HG03095 (cell line): ENCODE measurements at regions not wholly inside any gene's neighbourhood (a gene's known extent, or its start where the extent isn't known, plus 50 kb on each side); places are given as distances from the start of the nearest gene placed in this dataset.
"Not testable (repeated sequence)": the region's sequence is repeated elsewhere in the genome, so short reads cannot be mapped to it uniquely, and the experiment has no call there.

Experiments
- ATAC-seq: cut with Tn5 transposase; IDR thresholded peaks from one replicate; pipeline ENCODE4 v1.9.1; 2021; ENCODE audit warnings: moderate library complexity; ENCODE audit not compliant: unreplicated experiment

DNA sequence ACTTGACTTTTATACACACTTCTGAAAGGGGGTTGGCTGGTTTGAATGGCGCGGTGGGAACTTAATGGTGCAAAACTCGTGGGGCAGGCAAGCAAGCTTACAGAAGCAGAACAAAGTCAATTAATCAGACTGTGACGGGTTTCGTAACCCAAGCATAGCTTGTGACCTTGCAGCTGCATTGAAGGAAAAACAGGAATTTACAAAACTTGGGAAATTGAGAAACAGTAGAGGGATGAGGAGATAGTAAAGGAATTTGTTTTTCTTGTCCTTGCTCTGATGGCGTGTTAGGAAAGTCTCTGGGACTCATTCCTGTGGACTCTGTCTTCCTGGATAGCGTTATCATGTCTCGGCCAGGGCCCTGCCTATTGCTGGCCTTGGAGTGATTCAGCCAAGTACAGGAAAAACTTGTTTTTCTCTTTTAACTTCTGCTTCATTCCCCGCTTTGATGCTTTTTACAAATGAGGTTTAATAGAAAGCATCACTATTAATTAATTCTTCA lies 220.0 kb upstream of the KCND2 start:
- ATAC-seq, result no peak

DNA sequence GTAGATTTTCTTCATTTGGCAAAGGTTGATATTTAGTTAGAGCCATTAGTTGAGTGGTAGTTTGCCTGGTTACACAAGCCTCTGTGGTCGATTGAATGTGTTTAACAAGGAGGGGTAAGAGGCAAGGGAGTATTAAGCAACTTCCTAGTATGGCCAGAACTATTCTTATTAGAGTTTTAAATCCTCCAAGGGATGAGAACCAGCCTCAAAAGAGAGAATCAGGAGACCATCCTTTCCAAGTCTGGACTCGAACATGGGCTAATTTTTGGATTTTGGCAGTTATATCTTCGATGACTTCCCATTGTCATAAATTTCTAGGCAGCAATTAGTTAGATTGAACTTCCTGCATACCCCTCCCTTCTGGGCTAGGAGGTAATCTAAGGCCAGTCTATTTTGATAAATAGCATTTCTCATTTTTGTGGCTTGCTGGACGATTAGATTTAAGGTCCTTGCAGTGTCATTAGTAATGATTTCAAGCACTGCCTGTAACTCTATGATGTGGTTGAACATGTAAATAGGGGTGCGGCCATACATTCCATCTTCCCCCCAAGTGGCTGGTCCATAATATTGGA lies 219.5 kb upstream of the KCND2 start:
- no peak for ATAC-seq

- ATAC-seq, result no peak
Measured at GRCh38 chr7:120054376-120055100, 218.4 kb upstream of the KCND2 start.

DNA sequence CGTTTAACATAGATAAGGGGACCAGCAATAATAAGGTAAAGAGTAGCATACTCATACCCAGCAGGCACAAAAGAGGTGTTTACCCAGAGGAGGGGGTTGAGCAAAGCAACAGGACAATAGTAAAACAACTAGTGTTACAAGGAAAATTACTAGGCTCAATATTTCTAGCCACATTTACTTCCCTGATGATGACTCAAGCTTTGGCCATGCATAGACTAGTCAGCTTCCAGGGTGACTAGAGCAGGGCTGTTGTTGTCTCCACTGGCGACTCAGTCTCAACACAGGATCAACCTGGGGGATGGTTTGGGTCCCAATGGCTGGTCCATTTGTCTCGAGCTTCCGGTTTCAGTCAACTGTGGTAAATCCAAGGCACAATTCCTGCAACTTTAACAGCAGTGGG lies 217.7 kb upstream of the KCND2 start:
- ATAC-seq, result no peak

GRCh38 chr7:120056227-120056626 lies 216.7 kb upstream of the KCND2 start:
- ATAC-seq, result no peak

GRCh38 chr7:120059641-120060040 lies 213.3 kb upstream of the KCND2 start:
- ATAC-seq, result no peak

GRCh38 chr7:120060281-120060680 lies 212.7 kb upstream of the KCND2 start:
- no peak for ATAC-seq

DNA sequence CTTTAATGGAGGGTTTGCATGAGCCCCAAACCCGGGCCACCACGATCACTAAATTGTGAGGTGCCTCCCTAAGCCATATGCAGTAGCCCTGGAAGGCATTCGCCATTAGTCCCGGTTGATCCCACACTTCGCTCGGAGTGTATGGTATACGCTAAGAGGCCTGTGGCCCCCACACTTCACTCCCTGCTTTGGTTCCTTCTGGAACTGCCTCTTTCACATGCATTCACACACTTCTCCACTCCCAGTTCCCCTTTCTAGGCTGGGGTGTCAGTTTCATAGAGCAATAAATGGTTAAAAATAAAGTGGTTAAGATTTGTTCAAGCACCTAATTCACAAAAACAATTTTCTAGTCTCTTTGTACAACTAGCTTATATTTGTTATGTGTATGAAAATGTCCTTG lies 212.1 kb upstream of the KCND2 start:
- no peak for ATAC-seq

GRCh38 chr7:120064565-120064964 lies 208.4 kb upstream of the KCND2 start:
- peak; percentile 84 for ATAC-seq

GRCh38 chr7:120066898-120067297 lies 206.1 kb upstream of the KCND2 start:
- not testable (repeated sequence) for ATAC-seq

DNA sequence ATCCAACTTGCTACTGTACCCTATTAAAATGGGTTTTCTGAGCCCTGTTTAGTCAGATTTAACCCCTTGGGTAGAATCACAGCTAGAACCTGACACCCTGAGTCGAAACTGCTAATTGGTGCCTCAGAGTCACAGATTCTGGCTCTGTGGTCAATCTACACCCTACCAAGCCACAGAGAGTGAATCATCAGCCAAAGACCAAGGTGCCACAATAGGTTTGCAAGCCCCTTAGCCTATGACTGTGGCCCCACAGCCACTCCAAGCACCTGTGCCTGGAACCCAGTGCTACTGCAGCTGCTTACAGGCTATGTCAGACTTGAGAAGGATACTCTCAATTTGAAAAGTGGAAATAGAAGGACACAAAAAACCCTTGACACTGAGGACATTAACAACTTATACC lies 202.8 kb upstream of the KCND2 start:
- no peak for ATAC-seq

DNA sequence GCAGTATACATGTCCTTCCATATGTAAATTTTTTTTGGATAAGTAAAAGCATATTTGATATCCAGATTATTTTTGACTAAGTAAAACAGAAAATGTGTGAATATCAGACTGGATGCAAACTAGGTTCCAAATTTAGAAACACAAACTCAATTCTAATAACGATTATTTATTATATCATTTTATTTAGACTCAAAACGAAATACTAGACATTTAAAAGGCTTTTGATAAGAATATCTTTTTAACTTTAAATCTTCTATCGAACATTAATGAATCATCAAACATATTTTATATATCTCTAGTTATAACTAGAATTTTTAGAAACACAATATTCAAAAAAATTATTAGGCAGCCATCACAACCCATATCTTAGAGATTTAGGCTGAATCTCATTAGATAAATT lies 195.2 kb upstream of the KCND2 start:
- no peak for ATAC-seq

- ATAC-seq, result no peak
Measured at GRCh38 chr7:120079022-120079421, 194.0 kb upstream of the KCND2 start.

DNA sequence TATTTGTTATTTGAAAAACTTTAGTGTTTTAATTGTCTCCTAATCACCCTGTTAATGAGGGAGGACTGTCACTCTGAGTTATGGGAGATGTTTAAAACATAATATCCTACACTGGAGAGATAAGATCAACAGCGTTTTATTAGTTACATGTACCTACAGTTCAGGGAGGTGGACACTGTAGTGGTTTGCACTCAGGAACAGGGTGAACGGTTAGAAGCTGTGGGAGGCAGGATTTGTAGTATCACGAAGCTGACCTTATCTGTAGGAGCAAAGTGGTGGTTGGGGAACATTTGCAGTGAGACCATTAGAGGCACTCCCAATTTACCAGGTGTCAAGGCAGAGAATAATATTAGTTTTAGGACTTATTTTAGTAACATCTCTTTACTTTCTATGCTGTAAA lies 193.3 kb upstream of the KCND2 start:
- ATAC-seq, result no peak

- not testable (repeated sequence) for ATAC-seq
Measured at GRCh38 chr7:120086468-120086867, 186.5 kb upstream of the KCND2 start.

- no peak for ATAC-seq
Measured at GRCh38 chr7:120089968-120090367, 183.0 kb upstream of the KCND2 start.

GRCh38 chr7:120091807-120092206 lies 181.2 kb upstream of the KCND2 start:
- no peak for ATAC-seq

DNA sequence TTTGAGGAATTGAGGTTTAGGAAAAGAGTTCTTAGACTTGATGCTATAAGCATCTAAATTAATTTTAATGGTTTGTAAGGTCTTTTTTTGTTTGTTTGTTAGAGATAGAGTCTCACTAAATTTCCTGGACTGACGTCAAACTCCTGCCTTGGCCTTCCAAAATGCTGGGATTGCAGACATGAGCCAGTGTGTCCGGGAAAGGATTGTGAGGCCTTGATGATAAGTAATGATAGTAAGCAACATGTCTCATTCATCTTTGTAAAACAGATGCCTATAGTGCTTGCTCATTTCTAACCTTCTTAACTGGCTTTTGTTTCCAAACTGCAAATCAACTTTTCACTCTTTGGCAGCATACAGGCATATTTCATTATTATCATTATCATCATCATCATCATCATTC lies 176.0 kb upstream of the KCND2 start:
- no peak for ATAC-seq

GRCh38 chr7:120097774-120098173 lies 175.2 kb upstream of the KCND2 start:
- no peak for ATAC-seq

DNA sequence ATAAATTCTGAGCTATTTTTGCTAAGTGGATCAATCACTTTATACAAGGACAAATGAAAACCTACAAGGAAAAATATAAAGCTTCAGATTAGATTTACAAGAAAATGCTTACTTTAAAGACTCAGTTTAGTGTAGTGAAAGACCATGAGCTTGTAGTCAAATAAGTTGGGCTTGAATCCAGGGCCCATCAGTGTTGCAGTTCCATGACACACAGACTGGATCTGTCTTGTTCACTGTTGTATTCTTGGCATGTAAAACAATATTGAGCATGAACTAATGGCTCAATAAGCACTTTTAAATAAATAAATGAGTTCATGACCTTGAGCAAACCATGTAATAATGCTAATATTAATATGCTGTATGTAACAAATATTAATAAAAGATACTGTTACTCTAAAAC lies 164.6 kb upstream of the KCND2 start:
- no peak for ATAC-seq

GRCh38 chr7:120110169-120110568 lies 162.8 kb upstream of the KCND2 start:
- ATAC-seq, result no peak

DNA sequence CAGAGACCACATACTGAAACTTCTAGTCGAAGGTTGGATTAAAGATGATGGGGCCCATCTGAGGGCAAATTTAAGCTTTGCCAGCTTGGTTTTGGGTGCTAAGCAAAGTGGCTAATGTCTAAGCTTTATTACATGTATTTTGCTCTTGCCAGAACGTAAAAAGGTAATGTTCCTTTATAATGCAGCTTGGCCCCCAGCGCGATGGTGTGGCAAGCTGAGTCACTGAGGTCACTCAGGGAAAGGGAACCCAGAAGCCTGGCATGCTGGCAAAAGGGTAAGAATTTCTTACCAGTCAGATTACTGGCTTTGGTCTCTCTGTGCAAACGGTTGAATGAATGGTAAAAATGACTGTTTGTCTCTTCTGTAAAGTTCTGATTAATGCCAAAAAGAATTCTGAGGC lies 158.3 kb upstream of the KCND2 start:
- no peak for ATAC-seq

- no peak for ATAC-seq
Measured at GRCh38 chr7:120123528-120123927, 149.4 kb upstream of the KCND2 start.
